Trophoblast cell (in vitro differentiated cells and primary cell): ENCODE measurements at regions not wholly inside any gene's neighbourhood (a gene's known extent, or its start where the extent isn't known, plus 50 kb on each side); places are given as distances from the start of the nearest gene placed in this dataset.
"Not testable (repeated sequence)": the region's sequence is repeated elsewhere in the genome, so short reads cannot be mapped to it uniquely, and the experiment has no call there.

Experiments used
- DNase-seq, 2 donors: peaks; one replicate each; pipeline ENCODE4 v3.0.0-alpha.2; 2016
- H2AFZ ChIP-seq: 2 replicates; pipeline ENCODE4 v1.6.1; 2013; ENCODE audit warnings: low read length, moderate library complexity, mild to moderate bottlenecking; ENCODE audit not compliant: insufficient read depth, poor library complexity
- H2AK5ac ChIP-seq: 2 replicates; pipeline ENCODE4 v1.6.1; 2013; ENCODE audit warnings: mild to moderate bottlenecking, low read length
- H2BK120ac ChIP-seq: 2 replicates; pipeline ENCODE4 v1.6.1; 2013; ENCODE audit warnings: low read length, mild to moderate bottlenecking, moderate library complexity; ENCODE audit not compliant: insufficient read depth, poor library complexity
- H2BK12ac ChIP-seq: 2 replicates; pipeline ENCODE4 v1.6.1; 2013; ENCODE audit warnings: mild to moderate bottlenecking, low read length, moderate library complexity
- H2BK5ac ChIP-seq: 2 replicates; pipeline ENCODE4 v1.6.1; 2013; ENCODE audit warnings: low read length, low read depth, moderate library complexity, mild to moderate bottlenecking; ENCODE audit not compliant: poor library complexity
- H3K14ac ChIP-seq: 2 replicates; pipeline ENCODE4 v1.6.1; 2013; ENCODE audit warnings: mild to moderate bottlenecking, low read length
- H3K18ac ChIP-seq: 2 replicates; pipeline ENCODE4 v1.6.1; 2013; ENCODE audit warnings: mild to moderate bottlenecking, low read length
- H3K23ac ChIP-seq: 2 replicates; pipeline ENCODE4 v1.6.1; 2013; ENCODE audit warnings: low read length
- H3K27ac ChIP-seq: 2 replicates; pipeline ENCODE4 v1.5.1; 2013; ENCODE audit warnings: low read depth, mild to moderate bottlenecking, inconsistent platforms, low read length, moderate library complexity
- H3K27me3 ChIP-seq: 2 replicates; pipeline ENCODE4 v1.6.1; 2013; ENCODE audit warnings: inconsistent platforms, mild to moderate bottlenecking, low read length, moderate library complexity; ENCODE audit not compliant: insufficient read depth
- H3K36me3 ChIP-seq, 2 experiments: 1 replicate in 1 of 2; 2 replicates in 1 of 2; pipeline ENCODE4 v1.6.1; 2013; ENCODE audit warnings: low read length in 2 of 2, mild to moderate bottlenecking in 2 of 2, moderate library complexity in 1 of 2; ENCODE audit not compliant: insufficient read depth in 2 of 2, control insufficient read depth in 1 of 2
- H3K4ac ChIP-seq: 2 replicates; pipeline ENCODE4 v1.6.1; 2013; ENCODE audit warnings: low read depth, mild to moderate bottlenecking, low read length, moderate library complexity
- H3K4me1 ChIP-seq, 2 experiments: 1 replicate in 1 of 2; 2 replicates in 1 of 2; pipeline ENCODE4 v1.6.1; 2013; ENCODE audit warnings: low read length in 2 of 2, mild to moderate bottlenecking in 2 of 2, moderate library complexity in 1 of 2; ENCODE audit not compliant: insufficient read depth in 2 of 2, control insufficient read depth in 1 of 2
- H3K4me2 ChIP-seq: 2 replicates; pipeline ENCODE4 v1.6.1; 2013; ENCODE audit warnings: inconsistent platforms, mild to moderate bottlenecking, low read length, moderate library complexity
- H3K4me3 ChIP-seq: 2 replicates; pipeline ENCODE4 v1.5.1; 2013; ENCODE audit warnings: mild to moderate bottlenecking, low read depth, low read length, inconsistent platforms
- H3K79me1 ChIP-seq: one replicate; pipeline ENCODE4 v1.6.1; 2013; ENCODE audit warnings: low read length
- H3K79me2 ChIP-seq: 2 replicates; pipeline ENCODE4 v1.6.1; 2013; ENCODE audit warnings: low read length, mild to moderate bottlenecking; ENCODE audit not compliant: control insufficient read depth, insufficient read depth, poor library complexity
- H3K9ac ChIP-seq: 2 replicates; pipeline ENCODE4 v1.6.1; 2013; ENCODE audit warnings: mild to moderate bottlenecking, low read length
- H3K9me3 ChIP-seq: 2 replicates; pipeline ENCODE4 v1.6.1; 2013; ENCODE audit warnings: low read depth, mild to moderate bottlenecking, control low read depth, inconsistent platforms, low read length; ENCODE audit not compliant: insufficient read depth
- H4K12ac ChIP-seq: 2 replicates; pipeline ENCODE4 v1.6.1; 2013; ENCODE audit warnings: low read depth, mild to moderate bottlenecking, low read length, moderate library complexity
- H4K8ac ChIP-seq: 2 replicates; pipeline ENCODE4 v1.6.1; 2013; ENCODE audit warnings: low read depth, mild to moderate bottlenecking, low read length, moderate library complexity
- H4K91ac ChIP-seq: one replicate; pipeline ENCODE4 v1.6.1; 2013; ENCODE audit warnings: low read depth, mild to moderate bottlenecking, low read length, moderate library complexity
- WGBS: extraction: QIAGEN DNeasy Blood & Tissue Kit; methylation state at CpG from one replicate; pipeline ENCODE4 v1.1.7; 2013; ENCODE audit warnings: missing lambda C conversion rate; ENCODE audit not compliant: insufficient read length, insufficient coverage; ENCODE audit errors: extremely low coverage; 5-methylcytosine and 5-hydroxymethylcytosine counted together

- Histone ChIP-seq H3K79me2 (no peaks in the 10 kb centered on the region), H3K4me1 (peaks cover 0 to 3% of the 10 kb centered on the region in 2 experiments), H3K36me3 (no peaks in the 10 kb centered on the region), H4K12ac (no peak overlapping the region), H4K91ac (no peak overlapping the region), H3K4ac (no peak overlapping the region), H3K4me2 (no peak overlapping the region), H3K27ac (no peak overlapping the region), H2AK5ac (no peak overlapping the region), H2AFZ (no peak overlapping the region), H4K8ac (no peak overlapping the region), H3K23ac (no peak overlapping the region), H3K79me1 (no peaks in the 10 kb centered on the region), H2BK5ac (no peak overlapping the region), H3K14ac (no peak overlapping the region), H3K18ac (no peak overlapping the region), H3K9me3 (no peaks in the 10 kb centered on the region), H2BK12ac (no peak overlapping the region), H3K4me3 (no peak overlapping the region), H3K27me3 (no peaks in the 10 kb centered on the region), H3K9ac (no peak overlapping the region), H2BK120ac (no peak overlapping the region)
- WGBS = 100% methylated on average over 4 of the region's 6 CpGs
- DNase-seq = no peak
Measured at GRCh38 chrX:150211988-150212387, 151.1 kb upstream of the MAMLD1 start.

GRCh38 chrX:150212672-150213480, 150.2 kb upstream of the MAMLD1 start:
- no peaks in the 10 kb centered on the region for H3K9me3 ChIP-seq
- no peaks in the 10 kb centered on the region for H3K36me3 ChIP-seq
- H2AFZ ChIP-seq = no peak overlapping the region
- WGBS = no CpG with 5 or more reads among the region's 6 CpGs
- no peak overlapping the region for H3K14ac ChIP-seq
- peaks cover 0 to 3% of the 10 kb centered on the region in 2 experiments for H3K4me1 ChIP-seq
- peak in 1 of 2 donors; percentile 5 for DNase-seq
- H3K4me3 ChIP-seq = no peak overlapping the region
- no peak overlapping the region for H3K4ac ChIP-seq
- H3K9ac ChIP-seq = no peak overlapping the region
- H4K12ac ChIP-seq = no peak overlapping the region
- H3K79me1 ChIP-seq = no peaks in the 10 kb centered on the region
- H3K27me3 ChIP-seq = no peaks in the 10 kb centered on the region
- no peak overlapping the region for H4K91ac ChIP-seq
- no peak overlapping the region for H2BK12ac ChIP-seq
- H2AK5ac ChIP-seq = no peak overlapping the region
- no peaks in the 10 kb centered on the region for H3K79me2 ChIP-seq
- no peak overlapping the region for H3K18ac ChIP-seq
- H3K23ac ChIP-seq = no peak overlapping the region
- no peak overlapping the region for H3K4me2 ChIP-seq
- no peak overlapping the region for H3K27ac ChIP-seq
- H2BK120ac ChIP-seq = no peak overlapping the region
- no peak overlapping the region for H4K8ac ChIP-seq
- H2BK5ac ChIP-seq = no peak overlapping the region

- Histone ChIP-seq H3K27me3 (no peaks in the 10 kb centered on the region), H3K4me2 (no peak overlapping the region), H3K18ac (no peak overlapping the region), H4K91ac (no peak overlapping the region), H3K9ac (no peak overlapping the region), H2BK5ac (no peak overlapping the region), H2AK5ac (no peak overlapping the region), H3K23ac (no peak overlapping the region), H2AFZ (no peak overlapping the region), H3K14ac (no peak overlapping the region), H3K79me2 (no peaks in the 10 kb centered on the region), H3K9me3 (no peaks in the 10 kb centered on the region), H2BK120ac (no peak overlapping the region), H4K12ac (no peak overlapping the region), H3K4ac (no peak overlapping the region), H2BK12ac (no peak overlapping the region), H3K27ac (no peak overlapping the region), H3K79me1 (no peaks in the 10 kb centered on the region), H3K4me1 (peaks cover 0 to 3% of the 10 kb centered on the region in 2 experiments), H3K4me3 (no peak overlapping the region), H3K36me3 (no peaks in the 10 kb centered on the region), H4K8ac (no peak overlapping the region)
- no peak for DNase-seq
- no CpG with 5 or more reads among the region's 3 CpGs for WGBS
Measured at GRCh38 chrX:150213481-150214030, 149.6 kb upstream of the MAMLD1 start.

GRCh38 chrX:150216000-150216399, 147.1 kb upstream of the MAMLD1 start:
- not testable (repeated sequence) for H4K91ac ChIP-seq, H3K9me3 ChIP-seq, H2BK120ac ChIP-seq, H3K4me2 ChIP-seq, H3K79me1 ChIP-seq, H3K4me3 ChIP-seq, H2AK5ac ChIP-seq, H3K4me1 ChIP-seq, H2BK5ac ChIP-seq, H2BK12ac ChIP-seq, H3K27me3 ChIP-seq, H3K36me3 ChIP-seq, H3K9ac ChIP-seq, H2AFZ ChIP-seq, H3K4ac ChIP-seq, H3K27ac ChIP-seq, H3K18ac ChIP-seq, H3K79me2 ChIP-seq, H3K23ac ChIP-seq, H3K14ac ChIP-seq, DNase-seq, H4K12ac ChIP-seq, H4K8ac ChIP-seq
- WGBS = no CpG with 5 or more reads among the region's 4 CpGs
